ENCODE measurements at regions not wholly inside any gene's neighbourhood (a gene's known extent, or its start where the extent isn't known, plus 50 kb on each side); places are given as distances from the start of the nearest gene placed in this dataset.

DNA sequence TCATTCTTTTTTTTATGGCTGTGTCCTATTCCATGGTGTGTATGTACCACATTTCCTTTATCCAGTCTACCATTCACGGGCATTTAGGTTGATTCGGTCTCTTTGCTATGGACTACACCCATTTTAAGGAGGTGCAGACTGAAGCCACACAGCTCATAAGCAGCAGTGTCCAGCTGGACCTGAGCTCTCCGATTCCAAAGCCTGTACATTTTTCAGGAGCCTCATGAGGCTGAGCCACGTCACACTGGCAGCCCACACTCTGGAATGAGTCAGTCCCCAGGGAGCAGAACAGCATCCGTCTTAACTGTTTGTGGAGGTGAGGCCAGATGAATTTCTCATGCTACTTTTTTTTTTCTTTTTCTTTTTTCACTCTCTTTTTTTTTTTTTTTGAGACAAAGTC, 116.1 kb downstream of the C16orf95 start:
- no peaks in the 10 kb centered on the region for H3K27me3 ChIP-seq (replicated peaks; ENCODE audit: insufficient read depth)
- TF ChIP-seq, protein P1, sequence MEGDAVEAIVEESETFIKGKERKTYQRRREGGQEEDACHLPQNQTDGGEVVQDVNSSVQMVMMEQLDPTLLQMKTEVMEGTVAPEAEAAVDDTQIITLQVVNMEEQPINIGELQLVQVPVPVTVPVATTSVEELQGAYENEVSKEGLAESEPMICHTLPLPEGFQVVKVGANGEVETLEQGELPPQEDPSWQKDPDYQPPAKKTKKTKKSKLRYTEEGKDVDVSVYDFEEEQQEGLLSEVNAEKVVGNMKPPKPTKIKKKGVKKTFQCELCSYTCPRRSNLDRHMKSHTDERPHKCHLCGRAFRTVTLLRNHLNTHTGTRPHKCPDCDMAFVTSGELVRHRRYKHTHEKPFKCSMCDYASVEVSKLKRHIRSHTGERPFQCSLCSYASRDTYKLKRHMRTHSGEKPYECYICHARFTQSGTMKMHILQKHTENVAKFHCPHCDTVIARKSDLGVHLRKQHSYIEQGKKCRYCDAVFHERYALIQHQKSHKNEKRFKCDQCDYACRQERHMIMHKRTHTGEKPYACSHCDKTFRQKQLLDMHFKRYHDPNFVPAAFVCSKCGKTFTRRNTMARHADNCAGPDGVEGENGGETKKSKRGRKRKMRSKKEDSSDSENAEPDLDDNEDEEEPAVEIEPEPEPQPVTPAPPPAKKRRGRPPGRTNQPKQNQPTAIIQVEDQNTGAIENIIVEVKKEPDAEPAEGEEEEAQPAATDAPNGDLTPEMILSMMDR (IDR thresholded peaks at IDR 0.05): no peak

DNA sequence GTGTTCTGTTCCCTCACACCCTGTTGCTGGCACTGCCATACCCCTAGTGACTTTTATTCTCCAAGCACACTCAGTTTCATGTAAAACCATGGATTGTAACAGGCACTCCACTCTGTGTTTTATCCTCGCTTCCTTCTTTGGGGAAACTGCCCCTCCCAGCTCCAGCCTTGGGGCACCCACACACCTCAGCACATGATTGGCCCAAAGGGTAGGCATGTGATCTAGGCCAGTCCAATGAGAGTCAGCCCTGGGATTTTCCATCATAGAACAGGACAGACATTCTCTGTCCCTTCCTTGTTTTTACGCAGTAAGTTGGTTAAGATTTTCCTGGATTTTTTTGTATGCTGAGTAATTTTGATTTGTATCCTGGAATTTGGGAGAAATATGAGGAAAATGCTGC, 115.4 kb downstream of the C16orf95 start:
- H3K4me1 ChIP-seq (ENCODE audit: control insufficient read depth in 1 of 2, low read depth in 2 of 2): peaks cover 13 to 35% of the 10 kb centered on the region in 2 donors
- no peak for DNase-seq (ENCODE audit: low spot score)
- TF ChIP-seq, protein P1 (IDR thresholded peaks at IDR 0.05): no peak
- H3K27me3 ChIP-seq (replicated peaks; ENCODE audit: insufficient read depth): no peaks in the 10 kb centered on the region
- no peaks in the 10 kb centered on the region for H3K9me3 ChIP-seq
- peak overlapping the region; percentile 25 to 70 for H3K27ac ChIP-seq
- no peaks in the 10 kb centered on the region for H3K36me3 ChIP-seq
- H3K4me3 ChIP-seq: no peak overlapping the region
- ATAC-seq (ENCODE audit: insufficient number of reproducible peaks, low FRiP score, low read depth): no peak

More for the DNA sequence above, 116.1 kb downstream of the C16orf95 start:
- H3K4me3 ChIP-seq: no peak overlapping the region
- ATAC-seq (ENCODE audit: insufficient number of reproducible peaks, low FRiP score, low read depth): peak; percentile 88
- peaks cover 13 to 35% of the 10 kb centered on the region in 2 donors for H3K4me1 ChIP-seq (ENCODE audit: control insufficient read depth in 1 of 2, low read depth in 2 of 2)
- H3K27ac ChIP-seq: peak overlapping the region; percentile 25 to 70
- no peaks in the 10 kb centered on the region for H3K36me3 ChIP-seq
- no peaks in the 10 kb centered on the region for H3K9me3 ChIP-seq
- peak; percentile 76 for DNase-seq (ENCODE audit: low spot score)

DNA sequence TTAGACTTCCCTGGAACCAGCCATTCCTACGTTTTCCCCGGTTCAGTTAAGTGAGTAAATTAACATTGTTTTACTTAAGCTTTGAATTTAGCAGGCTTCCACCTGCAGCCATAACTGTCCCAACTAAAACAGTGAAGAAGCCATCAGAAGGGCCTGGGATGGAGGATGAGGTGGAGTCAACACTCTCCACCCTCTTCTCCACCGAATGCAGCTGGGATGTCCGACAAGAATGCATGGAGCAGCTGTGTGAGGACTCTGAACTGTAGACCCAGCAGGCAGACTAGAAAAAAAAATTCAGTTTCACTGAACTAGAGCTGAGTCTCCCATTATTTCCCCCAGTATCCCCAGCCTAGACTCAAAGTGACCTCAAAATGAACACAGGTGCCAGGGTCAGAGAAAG, 114.8 kb downstream of the C16orf95 start:
- TF ChIP-seq, protein P1 (IDR thresholded peaks at IDR 0.05): no peak
- H3K4me3 ChIP-seq: no peak overlapping the region
- ATAC-seq (ENCODE audit: insufficient number of reproducible peaks, low FRiP score, low read depth) (no peak), DNase-seq (ENCODE audit: low spot score) (no peak)
- H3K4me1 ChIP-seq (ENCODE audit: control insufficient read depth in 1 of 2, low read depth in 2 of 2): peaks cover 14 to 40% of the 10 kb centered on the region in 2 donors
- no peaks in the 10 kb centered on the region for H3K9me3 ChIP-seq
- H3K27ac ChIP-seq: peak overlapping the region in 1 of 2 donors; percentile 70
- no peaks in the 10 kb centered on the region for H3K36me3 ChIP-seq
- no peaks in the 10 kb centered on the region for H3K27me3 ChIP-seq (replicated peaks; ENCODE audit: insufficient read depth)

DNA sequence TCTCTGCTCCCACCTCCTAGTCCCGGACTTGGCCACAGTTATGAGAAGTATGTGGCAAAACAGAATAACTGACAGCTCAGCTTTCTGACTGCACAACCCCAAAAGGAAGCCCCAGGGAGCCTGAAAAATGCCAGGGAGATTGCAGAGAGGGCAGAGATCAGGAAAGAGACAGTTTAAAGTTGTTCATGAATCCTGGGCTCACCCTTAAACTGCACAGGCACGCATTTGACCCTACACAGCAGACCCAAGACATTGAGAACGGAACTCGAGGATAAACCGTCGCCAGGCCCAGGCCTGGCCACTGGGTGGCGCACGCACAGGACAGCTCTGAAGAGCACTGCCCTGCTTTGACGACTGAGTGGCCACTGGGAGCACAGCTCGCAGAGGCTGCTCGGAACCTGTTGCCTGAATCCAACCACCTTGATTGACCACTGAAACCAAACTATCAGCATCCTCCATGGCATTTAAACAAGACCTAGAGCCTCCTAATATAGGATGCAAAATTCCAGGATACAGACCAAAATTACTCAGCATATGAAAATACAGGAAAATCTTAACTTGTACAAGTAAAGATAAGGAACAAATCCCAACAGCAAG, 114.0 kb downstream of the C16orf95 start:
- H3K4me3 ChIP-seq: peak overlapping the region; percentile 39
- no peaks in the 10 kb centered on the region for H3K36me3 ChIP-seq
- peaks cover 22 to 49% of the 10 kb centered on the region in 2 donors for H3K4me1 ChIP-seq (ENCODE audit: control insufficient read depth in 1 of 2, low read depth in 2 of 2)
- DNase-seq (ENCODE audit: low spot score): no peak
- peak overlapping the region in 1 of 2 donors; percentile 70 for H3K27ac ChIP-seq
- no peaks in the 10 kb centered on the region for H3K27me3 ChIP-seq (replicated peaks; ENCODE audit: insufficient read depth)
- TF ChIP-seq, protein P1 (IDR thresholded peaks at IDR 0.05): peak; percentile 78
- H3K9me3 ChIP-seq: no peaks in the 10 kb centered on the region
- no peak for ATAC-seq (ENCODE audit: insufficient number of reproducible peaks, low FRiP score, low read depth)

DNA sequence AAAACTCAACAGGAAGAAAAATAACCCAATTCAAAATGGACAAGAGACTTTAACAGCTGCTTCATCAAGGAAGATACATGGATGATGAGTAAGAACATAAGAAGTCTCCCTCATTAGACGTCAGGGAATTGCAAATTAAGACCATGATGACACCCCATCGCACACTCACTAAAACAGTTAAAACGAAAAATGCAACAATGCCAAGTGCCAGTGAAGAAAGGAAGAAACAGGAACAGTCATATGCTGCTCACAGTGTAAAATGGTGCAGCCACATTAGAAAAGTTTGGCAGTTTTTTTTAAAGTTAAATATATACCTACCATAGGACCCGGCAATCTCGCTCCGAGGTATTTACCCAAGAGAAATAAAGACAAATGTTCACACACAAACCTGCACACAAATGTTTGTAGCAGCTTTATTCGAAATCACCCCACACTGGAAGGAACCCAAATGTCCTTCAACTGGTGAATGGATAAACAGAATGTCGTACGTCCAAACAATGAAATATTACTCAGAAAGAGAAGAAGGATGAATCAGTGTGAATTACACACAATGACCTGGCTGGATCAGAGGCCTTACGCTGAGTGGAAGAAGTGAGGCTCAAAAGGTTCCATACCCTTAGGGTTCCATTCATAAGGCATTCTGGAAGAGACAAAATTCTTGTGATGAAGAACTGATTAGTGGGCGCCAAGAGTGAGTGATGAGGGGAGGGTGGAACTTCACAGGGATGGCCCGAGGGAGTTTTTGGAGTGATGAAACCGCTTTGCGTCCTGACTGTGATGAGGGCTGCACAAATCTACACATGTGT, 110.3 kb downstream of the C16orf95 start:
- no peaks in the 10 kb centered on the region for H3K36me3 ChIP-seq
- no peaks in the 10 kb centered on the region for H3K9me3 ChIP-seq
- DNase-seq (ENCODE audit: low spot score) (no peak), ATAC-seq (ENCODE audit: insufficient number of reproducible peaks, low FRiP score, low read depth) (no peak)
- no peak overlapping the region for H3K4me3 ChIP-seq
- no peaks in the 10 kb centered on the region for H3K27me3 ChIP-seq (replicated peaks; ENCODE audit: insufficient read depth)
- peaks cover 17 to 34% of the 10 kb centered on the region in 2 donors for H3K4me1 ChIP-seq (ENCODE audit: control insufficient read depth in 1 of 2, low read depth in 2 of 2)
- TF ChIP-seq, protein P1 (IDR thresholded peaks at IDR 0.05): no peak
- peak overlapping the region; percentile 38 to 39 for H3K27ac ChIP-seq

Data from thoracic aorta (tissue), 2 donors.